ENCODE measurements at regions not wholly inside any gene's neighbourhood (a gene's known extent, or its start where the extent isn't known, plus 50 kb on each side); places are given as distances from the start of the nearest gene placed in this dataset.

DNA sequence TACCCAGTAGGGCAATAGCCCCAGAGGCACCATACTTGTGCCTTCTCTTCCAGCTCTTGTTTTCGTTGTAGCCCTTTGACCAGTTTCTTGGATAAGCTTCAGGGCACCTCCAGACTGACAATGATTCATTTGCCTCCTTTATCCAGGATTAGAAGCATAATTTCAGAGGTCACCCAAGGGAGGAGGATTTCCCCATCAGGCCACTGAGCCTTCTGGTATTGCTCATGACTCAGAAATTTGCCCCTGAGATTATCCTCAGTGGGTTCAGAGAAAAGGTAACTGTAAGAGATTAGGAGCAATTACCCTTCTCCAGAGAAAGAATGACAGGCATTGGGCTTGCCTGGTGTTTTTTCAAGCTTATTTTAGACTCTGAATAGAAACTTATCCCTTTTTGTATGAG is 147.9 kb downstream of the MSX2 start:
- H3K36me3 ChIP-seq (ENCODE audit: control insufficient read depth in 4 of 4, insufficient read depth in 4 of 4, low read length in 3 of 4), result no peaks in the 10 kb centered on the region
- H3K4me3 ChIP-seq (ENCODE audit: control insufficient read depth in 1 of 7, extremely low read depth in 1 of 7, insufficient read depth in 4 of 7, low read depth in 2 of 7, low read length in 6 of 7), result no peak overlapping the region
- ChIA-PET POLR2A (no interaction called here), CTCF (no interaction called here)
- no peak for DNase-seq
- H3K27me3 ChIP-seq (replicated peaks in 2 of 5; ENCODE audit: control insufficient read depth in 4 of 5, insufficient read depth in 5 of 5, low read length in 4 of 5), result peaks cover 0 to 19% (median 0%) of the 10 kb centered on the region in 5 experiments
- H3K27ac ChIP-seq (ENCODE audit: insufficient read depth in 1 of 2, low read depth in 1 of 2, low read length in 2 of 2, poor library complexity in 1 of 2, severe bottlenecking in 2 of 2), result no peak overlapping the region
- no peaks in the 10 kb centered on the region for H3K4me1 ChIP-seq (ENCODE audit: control extremely low read depth in 1 of 4, control insufficient read depth in 4 of 4, insufficient read depth in 4 of 4, low read length in 3 of 4)
- 90% methylated on average over 1 of the region's 1 CpG for WGBS (ENCODE audit: insufficient coverage)
- H3K9me3 ChIP-seq (ENCODE audit: control extremely low read depth in 1 of 5, control insufficient read depth in 4 of 5, insufficient read depth in 2 of 5, low read depth in 1 of 5, low read length in 4 of 5), result no peaks in the 10 kb centered on the region

DNA sequence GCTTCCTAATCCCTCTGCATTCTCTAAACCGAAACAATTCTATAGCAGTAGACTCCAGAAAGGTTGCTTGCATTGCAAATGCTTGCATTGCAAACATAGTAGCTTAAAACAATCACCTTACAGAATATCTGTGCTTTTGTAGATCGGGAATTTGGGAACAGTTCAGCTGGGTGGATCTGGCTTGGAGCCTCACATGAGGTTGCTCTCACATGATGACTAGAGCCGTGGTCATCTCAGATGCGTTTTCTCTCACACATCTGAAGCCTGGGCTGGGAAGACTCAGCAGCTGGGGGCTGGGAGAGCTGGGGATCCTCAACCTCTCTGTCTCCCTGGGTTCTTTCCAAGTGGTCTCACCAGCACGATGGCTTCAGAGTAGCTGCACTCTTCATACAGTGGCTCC is 127.8 kb downstream of the MSX2 start:
- no peaks in the 10 kb centered on the region for H3K9me3 ChIP-seq (ENCODE audit: control extremely low read depth in 1 of 5, control insufficient read depth in 4 of 5, insufficient read depth in 2 of 5, low read depth in 1 of 5, low read length in 4 of 5)
- no peaks in the 10 kb centered on the region for H3K4me1 ChIP-seq (ENCODE audit: control extremely low read depth in 1 of 4, control insufficient read depth in 4 of 4, insufficient read depth in 4 of 4, low read length in 3 of 4)
- H3K4me3 ChIP-seq (ENCODE audit: control insufficient read depth in 1 of 7, extremely low read depth in 1 of 7, insufficient read depth in 4 of 7, low read depth in 2 of 7, low read length in 6 of 7), result no peak overlapping the region
- peaks cover 0 to 1% (median 0%) of the 10 kb centered on the region in 5 experiments for H3K27me3 ChIP-seq (replicated peaks in 2 of 5; ENCODE audit: control insufficient read depth in 4 of 5, insufficient read depth in 5 of 5, low read length in 4 of 5)
- DNase-seq, result no peak
- no peaks in the 10 kb centered on the region for H3K36me3 ChIP-seq (ENCODE audit: control insufficient read depth in 4 of 4, insufficient read depth in 4 of 4, low read length in 3 of 4)
- POLR2A ChIA-PET, result no interaction called here
- CTCF ChIA-PET, result no interaction called here
- WGBS (ENCODE audit: insufficient coverage), result 91% methylated on average over 5 of the region's 5 CpGs
- no peak overlapping the region for H3K27ac ChIP-seq (ENCODE audit: insufficient read depth in 1 of 2, low read depth in 1 of 2, low read length in 2 of 2, poor library complexity in 1 of 2, severe bottlenecking in 2 of 2)

DNA sequence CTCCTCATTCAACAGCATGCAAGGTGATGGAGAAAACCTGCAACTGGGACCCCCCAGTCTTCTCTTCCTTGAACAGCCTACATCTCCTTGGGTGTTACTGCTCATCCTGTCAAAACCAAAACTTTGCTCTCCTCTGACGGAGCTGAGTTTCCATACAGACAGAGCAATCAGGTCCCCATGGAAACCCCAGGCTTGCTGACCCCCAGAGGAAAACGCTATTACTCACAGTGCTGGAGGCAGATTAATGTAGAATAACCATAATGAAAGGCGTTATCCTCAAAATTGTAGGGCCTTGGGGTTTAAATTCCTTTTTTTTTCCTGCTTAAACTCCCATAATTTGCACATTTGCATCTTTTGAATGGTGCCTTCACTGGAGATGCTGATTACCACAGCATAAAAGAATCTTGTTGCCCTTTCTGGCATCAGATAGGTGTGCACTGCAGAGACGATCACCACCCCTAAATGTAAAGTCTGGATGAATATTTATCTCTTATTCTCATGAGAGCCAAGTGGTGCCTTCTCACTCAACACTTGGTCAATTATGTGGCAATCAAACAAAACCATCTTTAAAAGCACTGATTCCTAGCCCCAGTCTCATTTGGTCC is 126.3 kb downstream of the MSX2 start:
- WGBS (ENCODE audit: insufficient coverage), result 67% methylated on average over 3 of the region's 4 CpGs
- Histone ChIP-seq H3K36me3 (ENCODE audit: control insufficient read depth in 4 of 4, insufficient read depth in 4 of 4, low read length in 3 of 4) (no peaks in the 10 kb centered on the region), H3K27me3 (replicated peaks in 2 of 5; ENCODE audit: control insufficient read depth in 4 of 5, insufficient read depth in 5 of 5, low read length in 4 of 5) (peaks cover 0 to 2% (median 1%) of the 10 kb centered on the region in 5 experiments), H3K27ac (ENCODE audit: insufficient read depth in 1 of 2, low read depth in 1 of 2, low read length in 2 of 2, poor library complexity in 1 of 2, severe bottlenecking in 2 of 2) (no peak overlapping the region), H3K4me3 (ENCODE audit: control insufficient read depth in 1 of 7, extremely low read depth in 1 of 7, insufficient read depth in 4 of 7, low read depth in 2 of 7, low read length in 6 of 7) (no peak overlapping the region), H3K4me1 (ENCODE audit: control extremely low read depth in 1 of 4, control insufficient read depth in 4 of 4, insufficient read depth in 4 of 4, low read length in 3 of 4) (no peaks in the 10 kb centered on the region), H3K9me3 (ENCODE audit: control extremely low read depth in 1 of 5, control insufficient read depth in 4 of 5, insufficient read depth in 2 of 5, low read depth in 1 of 5, low read length in 4 of 5) (no peaks in the 10 kb centered on the region)
- ChIA-PET POLR2A (no interaction called here), CTCF (no interaction called here)
- no peak for DNase-seq

DNA sequence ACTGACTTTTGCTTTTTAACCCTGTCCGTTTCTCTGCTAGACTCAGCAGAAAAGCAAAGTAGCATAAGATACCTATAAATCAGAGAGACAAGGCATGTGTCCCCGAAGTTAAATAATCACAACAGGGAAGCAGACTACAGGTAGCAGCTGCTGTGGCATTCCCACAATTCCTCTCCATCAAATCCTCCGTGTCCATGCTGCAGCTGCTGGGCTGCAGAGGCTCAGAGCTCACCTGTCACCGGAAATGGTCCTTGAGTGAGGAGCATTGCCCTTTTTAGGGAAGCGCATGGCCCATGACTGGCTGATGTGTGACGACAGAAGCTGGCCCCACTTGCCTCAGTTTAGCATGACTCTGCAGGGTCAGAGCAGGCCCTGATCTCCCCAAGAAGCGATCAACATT is 125.0 kb downstream of the MSX2 start:
- CTCF ChIA-PET, result no interaction called here
- no peak for DNase-seq
- WGBS (ENCODE audit: insufficient coverage), result 85% methylated on average over 6 of the region's 7 CpGs
- Histone ChIP-seq H3K27ac (ENCODE audit: insufficient read depth in 1 of 2, low read depth in 1 of 2, low read length in 2 of 2, poor library complexity in 1 of 2, severe bottlenecking in 2 of 2) (no peak overlapping the region), H3K36me3 (ENCODE audit: control insufficient read depth in 4 of 4, insufficient read depth in 4 of 4, low read length in 3 of 4) (no peaks in the 10 kb centered on the region), H3K27me3 (replicated peaks in 2 of 5; ENCODE audit: control insufficient read depth in 4 of 5, insufficient read depth in 5 of 5, low read length in 4 of 5) (peaks cover 0 to 2% (median 0%) of the 10 kb centered on the region in 5 experiments), H3K9me3 (ENCODE audit: control extremely low read depth in 1 of 5, control insufficient read depth in 4 of 5, insufficient read depth in 2 of 5, low read depth in 1 of 5, low read length in 4 of 5) (no peaks in the 10 kb centered on the region), H3K4me3 (ENCODE audit: control insufficient read depth in 1 of 7, extremely low read depth in 1 of 7, insufficient read depth in 4 of 7, low read depth in 2 of 7, low read length in 6 of 7) (no peak overlapping the region), H3K4me1 (ENCODE audit: control extremely low read depth in 1 of 4, control insufficient read depth in 4 of 4, insufficient read depth in 4 of 4, low read length in 3 of 4) (no peaks in the 10 kb centered on the region)
- POLR2A ChIA-PET, result no interaction called here

DNA sequence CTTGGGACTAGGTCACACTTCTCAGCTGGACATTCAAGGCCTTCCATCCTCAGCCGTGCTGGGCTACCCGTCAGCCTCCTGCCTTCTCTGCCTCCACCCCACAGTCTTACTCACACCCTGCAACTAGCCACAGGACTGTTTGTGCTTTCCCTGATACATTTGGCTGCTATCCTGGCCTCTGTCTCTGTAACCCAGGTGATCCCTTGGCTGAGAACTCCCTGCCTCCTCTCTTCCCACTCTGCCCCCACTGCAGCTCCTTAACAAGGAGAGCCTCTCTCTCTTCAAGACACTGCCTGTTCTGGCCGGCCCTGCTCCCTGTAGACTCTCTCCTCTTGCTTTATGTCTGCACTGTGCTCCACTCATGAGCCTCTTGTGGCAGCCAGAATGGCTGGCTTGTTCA is 120.6 kb downstream of the MSX2 start:
- CTCF ChIA-PET, result no interaction called here
- POLR2A ChIA-PET, result no interaction called here

DNA sequence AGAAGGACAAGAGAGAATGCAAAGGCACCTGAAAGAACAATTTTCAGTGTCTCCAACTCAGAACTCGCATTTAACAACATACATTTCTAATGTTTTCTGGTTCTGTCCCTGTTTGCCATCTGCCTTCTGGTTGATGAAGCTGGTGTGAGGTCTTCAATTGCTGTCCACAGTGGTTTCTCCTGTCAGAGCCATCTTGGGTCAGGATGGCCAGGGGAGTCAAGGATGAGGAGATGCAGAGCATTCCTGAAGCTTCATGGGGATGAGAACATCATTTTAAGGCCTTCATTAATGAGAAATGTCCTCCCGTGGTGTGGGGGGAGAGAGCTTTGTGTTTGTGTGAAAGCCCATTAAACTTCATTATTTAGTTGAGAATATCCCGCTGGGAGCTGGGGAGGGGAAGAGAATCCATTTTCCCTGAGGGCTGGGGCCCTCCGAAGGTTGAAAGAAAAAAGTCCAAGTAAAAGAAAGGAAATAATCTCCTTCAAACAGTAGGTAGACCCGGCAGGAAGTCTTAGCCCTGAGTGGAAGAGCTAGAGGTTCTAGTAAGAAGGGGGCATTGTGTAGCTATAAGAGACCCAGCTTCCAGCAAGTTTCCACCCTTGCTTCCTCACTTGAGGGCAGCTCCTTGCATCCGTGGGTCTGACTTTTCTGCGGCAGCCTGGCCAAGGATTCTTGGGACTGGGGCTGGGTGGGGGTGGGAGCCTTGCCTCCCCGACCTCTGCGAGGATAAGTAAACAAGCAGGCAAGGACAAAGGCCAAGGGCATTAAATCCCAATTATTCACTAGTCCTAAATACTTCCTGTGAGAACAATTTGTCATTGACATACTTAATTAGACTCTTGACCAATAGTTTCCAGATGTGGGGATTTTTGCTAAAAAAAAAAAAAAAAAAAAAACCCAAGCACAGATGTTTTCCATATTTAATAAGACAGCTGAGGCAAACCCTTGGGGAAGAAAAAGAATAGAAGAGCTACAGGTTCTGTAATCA is 119.2 kb downstream of the MSX2 start:
- 85% methylated on average over 6 of the region's 9 CpGs for WGBS (ENCODE audit: insufficient coverage)
- Histone ChIP-seq H3K4me3 (ENCODE audit: control insufficient read depth in 1 of 7, extremely low read depth in 1 of 7, insufficient read depth in 4 of 7, low read depth in 2 of 7, low read length in 6 of 7) (no peak overlapping the region), H3K9me3 (ENCODE audit: control extremely low read depth in 1 of 5, control insufficient read depth in 4 of 5, insufficient read depth in 2 of 5, low read depth in 1 of 5, low read length in 4 of 5) (no peaks in the 10 kb centered on the region), H3K36me3 (ENCODE audit: control insufficient read depth in 4 of 4, insufficient read depth in 4 of 4, low read length in 3 of 4) (no peaks in the 10 kb centered on the region), H3K27me3 (replicated peaks in 2 of 5; ENCODE audit: control insufficient read depth in 4 of 5, insufficient read depth in 5 of 5, low read length in 4 of 5) (peaks cover 0 to 6% (median 0%) of the 10 kb centered on the region in 5 experiments), H3K4me1 (ENCODE audit: control extremely low read depth in 1 of 4, control insufficient read depth in 4 of 4, insufficient read depth in 4 of 4, low read length in 3 of 4) (no peaks in the 10 kb centered on the region), H3K27ac (ENCODE audit: insufficient read depth in 1 of 2, low read depth in 1 of 2, low read length in 2 of 2, poor library complexity in 1 of 2, severe bottlenecking in 2 of 2) (no peak overlapping the region)
- ChIA-PET POLR2A (no interaction called here), CTCF (no interaction called here)
- no peak for DNase-seq

More for the DNA sequence above, 120.6 kb downstream of the MSX2 start:
- no peak overlapping the region for H3K4me3 ChIP-seq (ENCODE audit: control insufficient read depth in 1 of 7, extremely low read depth in 1 of 7, insufficient read depth in 4 of 7, low read depth in 2 of 7, low read length in 6 of 7)
- no peaks in the 10 kb centered on the region for H3K4me1 ChIP-seq (ENCODE audit: control extremely low read depth in 1 of 4, control insufficient read depth in 4 of 4, insufficient read depth in 4 of 4, low read length in 3 of 4)
- H3K36me3 ChIP-seq (ENCODE audit: control insufficient read depth in 4 of 4, insufficient read depth in 4 of 4, low read length in 3 of 4), result no peaks in the 10 kb centered on the region
- DNase-seq, result no peak
- WGBS (ENCODE audit: insufficient coverage), result 82% methylated on average over 3 of the region's 3 CpGs
- H3K27ac ChIP-seq (ENCODE audit: insufficient read depth in 1 of 2, low read depth in 1 of 2, low read length in 2 of 2, poor library complexity in 1 of 2, severe bottlenecking in 2 of 2), result no peak overlapping the region
- peaks cover 0 to 6% (median 0%) of the 10 kb centered on the region in 5 experiments for H3K27me3 ChIP-seq (replicated peaks in 2 of 5; ENCODE audit: control insufficient read depth in 4 of 5, insufficient read depth in 5 of 5, low read length in 4 of 5)
- no peaks in the 10 kb centered on the region for H3K9me3 ChIP-seq (ENCODE audit: control extremely low read depth in 1 of 5, control insufficient read depth in 4 of 5, insufficient read depth in 2 of 5, low read depth in 1 of 5, low read length in 4 of 5)

DNA sequence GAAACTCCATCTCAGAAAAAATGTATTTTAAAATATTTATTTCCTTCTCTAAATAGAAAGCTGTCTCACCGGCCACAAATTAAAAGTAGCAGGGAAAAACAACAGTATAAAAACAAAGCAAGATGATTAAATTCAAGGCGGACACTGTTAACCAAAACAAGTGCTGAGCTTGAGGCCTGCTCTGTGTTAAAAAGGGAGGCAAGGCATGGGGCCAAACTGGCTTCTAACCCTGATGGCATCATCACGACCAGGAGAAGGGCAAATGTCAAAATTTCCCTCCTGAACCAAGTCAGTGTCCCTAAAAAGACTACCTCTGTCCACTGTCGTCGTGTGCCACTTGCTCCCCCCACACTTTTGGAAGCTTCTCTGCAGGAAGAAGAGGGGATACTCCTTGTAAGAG is 116.1 kb downstream of the MSX2 start:
- H3K9me3 ChIP-seq (ENCODE audit: control extremely low read depth in 1 of 5, control insufficient read depth in 4 of 5, insufficient read depth in 2 of 5, low read depth in 1 of 5, low read length in 4 of 5), result no peaks in the 10 kb centered on the region
- CTCF ChIA-PET, result no interaction called here

More for the DNA sequence above, 116.1 kb downstream of the MSX2 start:
- H3K27ac ChIP-seq (ENCODE audit: insufficient read depth in 1 of 2, low read depth in 1 of 2, low read length in 2 of 2, poor library complexity in 1 of 2, severe bottlenecking in 2 of 2), result no peak overlapping the region
- no peak overlapping the region for H3K4me3 ChIP-seq (ENCODE audit: control insufficient read depth in 1 of 7, extremely low read depth in 1 of 7, insufficient read depth in 4 of 7, low read depth in 2 of 7, low read length in 6 of 7)
- WGBS (ENCODE audit: insufficient coverage), result 100% methylated on average over 2 of the region's 5 CpGs
- H3K27me3 ChIP-seq (replicated peaks in 2 of 5; ENCODE audit: control insufficient read depth in 4 of 5, insufficient read depth in 5 of 5, low read length in 4 of 5), result peaks cover 0 to 12% (median 3%) of the 10 kb centered on the region in 5 experiments
- no peaks in the 10 kb centered on the region for H3K4me1 ChIP-seq (ENCODE audit: control extremely low read depth in 1 of 4, control insufficient read depth in 4 of 4, insufficient read depth in 4 of 4, low read length in 3 of 4)
- POLR2A ChIA-PET, result no interaction called here
- H3K36me3 ChIP-seq (ENCODE audit: control insufficient read depth in 4 of 4, insufficient read depth in 4 of 4, low read length in 3 of 4), result no peaks in the 10 kb centered on the region
- DNase-seq, result no peak
